GM23338 (cell line): ENCODE measurements at regions not wholly inside any gene's neighbourhood (a gene's known extent, or its start where the extent isn't known, plus 50 kb on each side); places are given as distances from the start of the nearest gene placed in this dataset.

Experiments used
- ATAC-seq: fragments of 200-7000 bp; cut with Tn5 transposase; 3 replicates; pipeline ENCODE4 v1.9.1; 2020
- DNase-seq: peaks from one replicate; pipeline ENCODE4 v3.0.0-alpha.2; 2015; ENCODE audit warnings: low spot score
- H2AFZ ChIP-seq: fragments of 200-600 bp; sonication (generic); 2 replicates; pipeline ENCODE4 v1.8.0; 2016; ENCODE audit warnings: antibody characterized with exemption, mild to moderate bottlenecking, moderate library complexity
- H3F3A ChIP-seq: fragments of 200-600 bp; sonication (generic); replicated peaks from 2 replicates; pipeline ENCODE4 v1.8.0; 2017; ENCODE audit warnings: antibody characterized with exemption, mixed run types, low read depth
- H3K27ac ChIP-seq: fragments of 200-600 bp; sonication (generic); 2 replicates; pipeline ENCODE4 v1.6.1; 2016; ENCODE audit warnings: low read depth
- H3K27me3 ChIP-seq: fragments of 200-600 bp; sonication (generic); 2 replicates; pipeline ENCODE4 v1.8.0; 2016; ENCODE audit warnings: mild to moderate bottlenecking, mixed run types, moderate library complexity; ENCODE audit not compliant: insufficient read depth
- H3K36me3 ChIP-seq: fragments of 200-600 bp; sonication (generic); 2 replicates; pipeline ENCODE4 v1.8.0; 2016; ENCODE audit warnings: mild to moderate bottlenecking; ENCODE audit not compliant: insufficient read depth
- H3K4me1 ChIP-seq: fragments of 200-600 bp; sonication (generic); 2 replicates; pipeline ENCODE4 v1.8.0; 2016; ENCODE audit warnings: mild to moderate bottlenecking, moderate library complexity; ENCODE audit not compliant: insufficient read depth
- H3K4me2 ChIP-seq: fragments of 200-600 bp; sonication (generic); 2 replicates; pipeline ENCODE4 v1.7.1; 2017; ENCODE audit warnings: mixed run types
- H3K4me3 ChIP-seq: fragments of 200-600 bp; sonication (generic); 2 replicates; pipeline ENCODE4 v1.6.1; 2016; ENCODE audit warnings: mixed run types
- H3K79me2 ChIP-seq: fragments of 200-600 bp; sonication (generic); replicated peaks from 2 replicates; pipeline ENCODE4 v1.8.0; 2017; ENCODE audit warnings: mild to moderate bottlenecking; ENCODE audit not compliant: insufficient read depth
- H3K9me2 ChIP-seq: fragments of 200-600 bp; sonication (generic); 2 replicates; pipeline ENCODE4 v1.8.0; 2017; ENCODE audit not compliant: insufficient read depth
- H4K20me1 ChIP-seq: fragments of 200-600 bp; sonication (generic); replicated peaks from 2 replicates; pipeline ENCODE4 v1.8.0; 2017; ENCODE audit warnings: mild to moderate bottlenecking; ENCODE audit not compliant: insufficient read depth
- H3K27ac Mint-ChIP-seq: 2 replicates; pipeline ENCODE4 v1.8.0; 2020; ENCODE audit warnings: inconsistent platforms, mild to moderate bottlenecking, moderate library complexity, mixed read lengths
- H3K27me3 Mint-ChIP-seq: 3 replicates; pipeline ENCODE4 v1.8.0; 2022; ENCODE audit warnings: low read depth, mild to moderate bottlenecking, moderate library complexity, mixed read lengths, inconsistent platforms; ENCODE audit not compliant: insufficient read depth, poor library complexity
- H3K36me3 Mint-ChIP-seq: 3 replicates; pipeline ENCODE4 v1.8.0; 2021; ENCODE audit warnings: low read depth, mild to moderate bottlenecking, inconsistent platforms, moderate library complexity, mixed read lengths
- H3K4me1 Mint-ChIP-seq: 3 replicates; pipeline ENCODE4 v1.8.0; 2020; ENCODE audit warnings: mild to moderate bottlenecking, inconsistent platforms, mixed read lengths
- H3K4me3 Mint-ChIP-seq: 3 replicates; pipeline ENCODE4 v1.8.0; 2021; ENCODE audit warnings: moderate library complexity, mild to moderate bottlenecking, inconsistent platforms, mixed read lengths
- H3K9me3 Mint-ChIP-seq: 3 replicates; pipeline ENCODE4 v1.8.0; 2020; ENCODE audit warnings: moderate library complexity, mild to moderate bottlenecking, inconsistent platforms, mixed read lengths
- ETS1 ChIP-seq: IDR thresholded peaks from 2 replicates; pipeline ENCODE4 v1.6.1; 2016; ENCODE audit warnings: antibody characterized with exemption
- EZH2phosphoT487 ChIP-seq: fragments of 200-600 bp; sonication (generic); IDR thresholded peaks from one replicate; pipeline ENCODE4 v1.8.1; 2018; ENCODE audit warnings: antibody characterized with exemption; ENCODE audit not compliant: unreplicated experiment
- NANOG ChIP-seq: IDR thresholded peaks from 2 replicates; pipeline ENCODE4 v1.6.1; 2016; ENCODE audit warnings: antibody characterized with exemption, borderline replicate concordance
- POLR2AphosphoS5 ChIP-seq: IDR thresholded peaks from 2 replicates; pipeline ENCODE4 v1.6.1; 2016; ENCODE audit warnings: antibody characterized with exemption, low read depth
- REST ChIP-seq: IDR thresholded peaks from one replicate; pipeline ENCODE4 v1.6.1; 2018; ENCODE audit warnings: antibody characterized with exemption; ENCODE audit not compliant: unreplicated experiment
- STAT1 ChIP-seq: IDR thresholded peaks from one replicate; pipeline ENCODE4 v1.6.1; 2016; ENCODE audit warnings: antibody characterized with exemption; ENCODE audit not compliant: unreplicated experiment
- ZNF114 ChIP-seq: fragments of 250-450 bp; sonication (Bioruptor Pico); IDR thresholded peaks from 2 replicates; pipeline ENCODE4 v1.5.0; 2020; ENCODE audit warnings: mild to moderate bottlenecking, moderate library complexity
- ZNF331 ChIP-seq: fragments of 250-450 bp; sonication (Bioruptor Pico); IDR thresholded peaks from 2 replicates; pipeline ENCODE4 v1.5.0; 2020; ENCODE audit warnings: low read depth, mild to moderate bottlenecking, moderate library complexity
- ZNF462 ChIP-seq: fragments of 250-450 bp; sonication (Bioruptor Pico); IDR thresholded peaks from 2 replicates; pipeline ENCODE4 v1.5.0; 2020; ENCODE audit warnings: mild to moderate bottlenecking, moderate library complexity

GRCh38 chr5:8156706-8157105 lies 287.8 kb downstream of the MTRR start:
- no peak for ATAC-seq
- Histone ChIP-seq H3K4me2 (no peak overlapping the region), H3K27ac (no peak overlapping the region)

GRCh38 chr5:8157320-8157822 lies 288.4 kb downstream of the MTRR start:
- Histone ChIP-seq H3K4me1 (no peaks in the 10 kb centered on the region), H4K20me1 (no peaks in the 10 kb centered on the region), H3F3A (no peaks in the 10 kb centered on the region), H3K79me2 (no peaks in the 10 kb centered on the region), H3K27ac (no peak overlapping the region), H3K27me3 (no peaks in the 10 kb centered on the region), H2AFZ (no peak overlapping the region), H3K9me2 (no peaks in the 10 kb centered on the region), H3K36me3 (no peaks in the 10 kb centered on the region), H3K4me3 (no peak overlapping the region), H3K4me2 (no peak overlapping the region)
- DNase-seq (no peak), ATAC-seq (no peak)
- Mint-ChIP-seq H3K27me3 (peaks cover 2% of the 10 kb centered on the region), H3K36me3 (no peaks in the 10 kb centered on the region), H3K9me3 (no peaks in the 10 kb centered on the region), H3K4me1 (no peaks in the 10 kb centered on the region), H3K27ac (no peak overlapping the region; the same call in 1 of the 2 replicates), H3K4me3 (no peak overlapping the region)
- TF ChIP-seq STAT1 (no peak), ZNF462 (CRISPR knock-in tag) (no peak), NANOG (no peak), ETS1 (no peak)

More at GRCh38 chr5:8156706-8157105, 287.8 kb downstream of the MTRR start:
- Histone ChIP-seq H3F3A (no peaks in the 10 kb centered on the region), H3K27me3 (no peaks in the 10 kb centered on the region), H2AFZ (no peak overlapping the region), H3K9me2 (no peaks in the 10 kb centered on the region), H3K36me3 (no peaks in the 10 kb centered on the region), H3K4me1 (no peaks in the 10 kb centered on the region), H4K20me1 (no peaks in the 10 kb centered on the region), H3K4me3 (no peak overlapping the region), H3K79me2 (no peaks in the 10 kb centered on the region)
- no peaks in the 10 kb centered on the region for H3K4me1 Mint-ChIP-seq
- H3K27me3 Mint-ChIP-seq = peaks cover 2% of the 10 kb centered on the region
- TF ChIP-seq STAT1 (no peak), POLR2AphosphoS5 (no peak), ZNF331 (CRISPR knock-in tag) (no peak), ZNF114 (CRISPR knock-in tag) (no peak), EZH2phosphoT487 (no peak), REST (no peak)
- no peak for DNase-seq
- H3K36me3 Mint-ChIP-seq = no peaks in the 10 kb centered on the region
- H3K27ac Mint-ChIP-seq = no peak overlapping the region
- H3K9me3 Mint-ChIP-seq = no peaks in the 10 kb centered on the region
- no peak overlapping the region for H3K4me3 Mint-ChIP-seq
